HK-2 (cell line): ENCODE measurements at regions not wholly inside any gene's neighbourhood (a gene's known extent, or its start where the extent isn't known, plus 50 kb on each side); places are given as distances from the start of the nearest gene placed in this dataset.
A peak's percentile ranks its signal among the peaks of the same experiment; 100 is the strongest.
"Not testable (repeated sequence)": the region's sequence is repeated elsewhere in the genome, so short reads cannot be mapped to it uniquely, and the experiment has no call there.

Source experiments
- DNase-seq: peaks from one replicate; pipeline ENCODE4 v3.0.0-alpha.2; 2018; ENCODE audit not compliant: unreplicated experiment

DNA sequence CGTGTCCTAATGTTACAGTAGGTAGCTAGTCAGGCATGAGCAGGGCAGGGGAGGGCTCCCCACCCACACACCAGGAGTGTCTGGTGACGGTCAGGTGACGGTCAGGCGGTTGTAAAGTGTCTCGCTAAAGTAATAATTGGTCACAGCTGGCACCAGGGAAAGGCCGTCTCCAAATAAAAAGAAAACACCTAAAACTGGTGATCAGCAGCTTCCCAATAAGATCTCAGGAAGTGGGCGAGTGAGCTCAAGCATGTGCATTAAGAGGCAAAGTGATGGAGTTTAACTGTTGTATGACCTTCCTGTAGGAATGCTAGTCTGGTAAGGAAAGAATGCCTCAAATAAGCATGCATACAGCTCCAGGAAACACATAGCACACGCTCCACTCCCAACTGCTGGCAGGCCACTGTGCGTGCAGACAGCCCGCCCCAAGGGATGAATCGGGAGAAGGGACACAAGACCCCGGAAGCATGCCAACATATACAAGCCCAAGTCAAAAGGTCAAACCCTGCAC is 177.1 kb downstream of the RNF144A start:
- DNase-seq, result no peak

DNA sequence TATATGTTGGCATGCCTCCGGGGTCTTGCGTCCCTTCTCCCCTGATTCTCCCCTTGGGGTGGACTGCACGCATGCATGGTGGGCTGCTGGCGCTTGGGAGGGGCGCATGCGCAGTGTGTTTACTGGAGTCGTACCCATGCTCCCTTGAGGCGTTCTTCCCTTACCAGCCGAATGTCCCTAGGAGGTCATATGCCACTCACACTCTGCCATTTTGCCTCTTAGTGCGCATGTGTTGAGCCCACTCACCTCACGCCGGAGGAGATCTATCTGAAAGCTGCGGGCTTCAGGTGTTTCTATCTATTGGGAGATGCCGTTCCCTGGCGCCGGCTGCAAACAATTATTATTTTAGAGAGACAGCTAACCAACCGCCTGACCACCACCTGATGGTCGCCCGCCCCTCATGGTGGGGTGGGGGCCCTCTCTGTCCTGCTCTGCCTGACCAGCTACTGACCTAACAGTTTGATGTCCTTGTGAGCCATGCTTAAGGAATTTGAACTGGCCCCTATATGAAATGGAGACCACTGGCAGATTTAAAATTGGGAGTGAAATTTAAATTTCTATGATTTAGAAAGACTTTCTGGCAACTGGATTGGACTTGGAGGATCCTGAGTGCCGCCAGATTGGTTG is 179.6 kb downstream of the RNF144A start:
- DNase-seq, result no peak

DNA sequence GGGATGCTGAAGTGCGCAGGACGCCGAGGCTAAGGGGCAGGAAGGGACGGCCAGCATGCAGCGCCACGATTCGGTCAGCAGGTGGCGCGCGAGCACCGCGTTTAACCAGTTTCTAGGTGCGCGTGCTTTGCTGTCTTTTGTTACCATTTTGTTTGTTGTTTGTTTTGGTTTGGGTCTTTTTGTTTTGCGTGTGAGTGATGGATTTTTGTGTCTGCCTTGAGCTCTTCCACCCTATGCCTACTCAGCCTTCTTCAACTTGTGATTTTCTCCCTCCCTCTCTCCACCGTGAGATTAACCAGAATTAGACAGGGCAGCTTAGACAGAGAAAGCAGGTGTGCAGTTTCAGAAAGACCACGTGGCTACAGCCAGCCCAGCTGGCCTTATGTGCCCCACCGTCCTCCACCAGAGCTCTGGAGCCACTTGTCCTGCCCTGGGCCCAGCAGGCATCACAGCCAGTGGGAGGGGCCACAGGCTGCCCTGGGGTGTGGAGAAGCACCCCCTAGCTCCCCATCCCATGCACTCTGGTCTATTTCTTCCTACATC is 180.2 kb downstream of the RNF144A start:
- peak; percentile 70 for DNase-seq

- DNase-seq, result no peak
Observed at GRCh38 chr2:7098816-7099215, 181.6 kb downstream of the RNF144A start.

- not testable (repeated sequence) for DNase-seq
Observed at GRCh38 chr2:7099687-7100086, 182.5 kb downstream of the RNF144A start.

DNA sequence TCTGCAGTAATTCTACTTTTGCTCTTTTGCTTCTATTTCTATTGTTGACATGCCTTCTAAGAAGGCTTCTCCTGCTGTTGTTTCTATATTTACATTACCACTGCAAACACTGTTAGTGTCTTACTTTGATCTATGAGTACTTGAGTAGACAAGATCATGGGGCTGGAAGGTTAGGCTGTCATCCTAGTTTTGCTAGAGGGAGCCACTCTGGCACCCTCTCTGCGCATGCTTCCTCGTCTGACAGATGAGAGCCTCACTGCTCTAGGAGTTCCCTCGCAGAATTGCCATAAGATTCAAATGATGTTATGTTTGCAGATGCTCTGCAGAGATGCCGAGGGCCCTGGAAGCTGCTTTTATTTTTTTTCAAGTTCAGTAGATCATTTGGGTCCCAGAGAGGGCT is 185.6 kb downstream of the RNF144A start:
- no peak for DNase-seq

DNA sequence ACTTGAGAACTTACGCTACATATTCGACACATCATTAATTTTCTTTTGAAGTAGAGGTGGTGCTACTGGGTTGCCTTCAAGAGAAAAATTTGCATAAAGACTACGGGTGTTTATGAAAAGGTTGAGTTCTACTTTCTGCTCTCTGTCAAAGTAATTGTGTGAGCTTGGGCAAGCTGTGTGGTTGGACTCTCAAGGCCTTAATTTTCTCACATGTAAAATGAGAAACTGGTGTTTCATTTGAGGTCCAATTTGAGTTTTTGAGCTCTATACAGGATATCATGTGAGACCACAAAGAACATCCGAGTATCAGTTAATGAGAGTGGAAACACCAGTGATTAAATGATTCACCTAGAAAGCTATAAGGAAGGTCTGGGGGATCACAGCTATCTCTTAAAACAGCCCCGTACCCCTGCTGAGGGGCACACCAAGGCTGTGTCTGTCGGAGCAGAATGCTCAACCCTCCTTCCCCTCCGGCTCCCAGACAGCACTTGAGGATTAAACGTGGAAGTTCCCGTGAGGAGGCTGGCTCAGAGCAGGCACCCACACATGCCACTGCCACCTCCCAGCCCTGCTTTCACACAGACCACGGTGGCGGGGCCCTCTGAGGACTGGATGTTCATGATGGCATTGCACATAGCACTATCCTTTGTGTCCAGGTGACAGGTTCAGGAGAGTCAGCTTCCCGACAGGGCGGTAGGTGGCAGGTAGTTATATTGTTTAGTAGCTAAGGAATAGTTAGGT is 191.8 kb downstream of the RNF144A start:
- no peak for DNase-seq

DNA sequence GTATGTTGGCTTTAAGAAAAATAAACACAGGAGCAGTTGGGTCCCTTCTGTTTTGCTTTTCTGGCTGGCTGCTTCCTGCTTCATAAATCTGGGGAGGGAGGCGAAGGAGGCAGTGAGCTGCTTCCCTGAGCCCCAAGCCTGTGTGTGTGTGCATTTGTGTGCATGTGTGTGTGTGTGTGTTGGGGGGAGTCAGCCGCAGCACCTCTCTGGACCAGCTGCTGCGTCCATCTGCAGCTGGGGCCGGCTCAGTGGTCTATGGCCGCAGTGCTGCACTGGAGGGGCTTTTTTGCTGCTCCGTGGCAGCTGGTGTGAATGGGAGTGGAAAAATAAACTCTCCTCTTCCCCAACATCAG is 192.3 kb downstream of the RNF144A start:
- DNase-seq, result no peak

GRCh38 chr2:7111626-7112025 is 194.4 kb downstream of the RNF144A start:
- no peak for DNase-seq

- DNase-seq, result no peak
Observed at GRCh38 chr2:7115364-7115763, 198.2 kb downstream of the RNF144A start.

- no peak for DNase-seq
Observed at GRCh38 chr2:7115906-7116305, 198.7 kb downstream of the RNF144A start.

DNA sequence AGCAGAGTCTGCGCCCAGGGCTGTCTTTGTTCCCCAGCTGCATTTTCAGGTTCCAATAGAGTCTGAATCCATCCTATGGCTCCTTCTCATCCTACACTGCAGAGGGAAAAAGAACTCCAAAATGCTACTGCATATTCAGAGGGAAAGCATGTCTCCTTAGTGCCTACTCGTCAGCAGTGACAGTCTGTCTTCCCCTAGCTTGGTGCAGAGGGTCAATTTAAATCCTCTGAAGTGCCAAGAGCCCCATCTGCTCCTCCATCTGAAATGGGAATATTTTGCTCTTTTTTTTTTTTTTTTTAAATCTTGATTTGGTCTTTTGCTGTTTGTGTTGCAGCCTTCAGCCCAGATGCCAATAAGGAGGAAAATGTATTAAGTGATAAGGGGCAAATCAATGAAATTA is 199.3 kb downstream of the RNF144A start:
- DNase-seq, result no peak

DNA sequence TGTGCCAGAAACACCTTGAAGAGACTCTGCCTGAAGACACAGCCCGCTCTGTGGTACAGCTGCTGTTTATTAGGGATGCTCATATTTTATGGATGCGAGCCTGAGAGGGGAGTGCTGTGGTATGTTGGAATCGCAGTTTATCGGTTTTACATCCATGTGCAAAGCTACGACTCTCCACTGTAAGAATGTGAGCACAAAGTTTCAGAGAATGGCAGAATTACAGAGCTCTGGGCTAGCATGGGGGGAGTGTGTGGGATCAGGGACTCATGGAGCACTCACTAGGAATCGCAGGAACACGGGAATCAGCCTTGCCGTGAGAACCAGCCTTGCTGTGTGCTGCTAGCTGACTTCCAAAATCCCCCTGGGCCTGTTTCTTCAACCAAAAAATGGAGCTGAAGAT is 199.9 kb downstream of the RNF144A start:
- no peak for DNase-seq

- DNase-seq, result no peak
Observed at GRCh38 chr2:7118606-7119131, 201.5 kb downstream of the RNF144A start.

DNA sequence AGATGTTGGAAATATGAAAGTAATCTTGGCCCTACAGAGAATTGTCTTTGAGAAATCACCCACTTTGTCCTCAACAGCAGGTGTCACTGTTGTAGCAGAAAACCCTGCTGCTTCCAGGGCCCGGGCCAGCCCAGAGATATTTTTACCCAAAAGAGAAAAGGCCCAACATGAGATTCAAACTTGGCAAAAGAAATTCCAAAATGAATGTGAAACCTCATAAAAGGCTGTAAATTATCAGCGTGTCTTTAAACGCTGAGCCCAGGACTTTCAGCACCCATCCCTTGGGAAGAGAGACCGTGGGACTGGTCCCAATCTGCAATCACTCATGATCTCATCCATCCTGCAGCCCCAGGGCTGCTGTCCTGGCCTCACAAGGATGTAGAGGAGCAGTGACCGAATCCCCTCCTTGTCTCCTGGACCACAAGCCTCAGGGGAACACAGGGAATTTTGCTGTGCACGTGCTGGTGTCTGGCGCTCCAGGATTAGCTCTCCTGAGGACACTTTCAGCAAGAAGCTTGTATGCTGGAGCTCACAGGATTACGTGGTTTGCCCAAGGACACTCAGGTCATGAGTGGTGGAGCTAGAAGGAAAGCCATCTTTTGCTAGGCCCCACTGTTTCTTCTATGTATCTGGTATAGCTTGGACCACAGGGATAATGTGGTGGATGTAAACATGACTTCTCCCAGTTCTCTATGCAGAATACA is 202.1 kb downstream of the RNF144A start:
- DNase-seq, result no peak

GRCh38 chr2:7121851-7122250 is 204.6 kb downstream of the RNF144A start:
- no peak for DNase-seq

GRCh38 chr2:7127156-7127555 is 209.9 kb downstream of the RNF144A start:
- DNase-seq, result no peak

- DNase-seq, result no peak
Observed at GRCh38 chr2:7127687-7128086, 210.5 kb downstream of the RNF144A start.

DNA sequence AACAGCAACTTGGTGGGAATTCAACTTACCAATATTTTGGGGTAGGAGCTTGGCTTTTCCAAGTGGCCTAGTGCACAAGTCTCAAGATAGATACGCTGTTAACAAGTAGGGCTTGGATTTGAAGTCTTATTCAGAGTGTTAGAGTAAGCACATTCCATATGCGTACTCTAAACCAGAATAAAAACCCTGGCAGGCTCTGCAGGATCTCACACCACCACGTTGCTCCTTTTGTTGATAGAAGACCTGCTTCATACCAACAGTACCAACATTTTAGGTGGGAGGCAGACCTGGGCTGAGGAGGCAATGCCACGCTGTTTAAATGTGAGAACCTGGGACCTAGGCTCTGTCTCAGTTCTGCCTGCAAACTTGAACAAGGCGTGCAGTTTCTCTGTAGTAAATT is 214.0 kb downstream of the RNF144A start:
- DNase-seq, result no peak

- DNase-seq, result no peak
Observed at GRCh38 chr2:7132753-7133152, 215.5 kb downstream of the RNF144A start.

- DNase-seq, result peak; percentile 6
Observed at GRCh38 chr2:7133521-7133920, 216.3 kb downstream of the RNF144A start.

GRCh38 chr2:7140306-7140705 is 223.1 kb downstream of the RNF144A start:
- no peak for DNase-seq
